GM21619 (cell line): ENCODE measurements at regions not wholly inside any gene's neighbourhood (a gene's known extent, or its start where the extent isn't known, plus 50 kb on each side); places are given as distances from the start of the nearest gene placed in this dataset.
"Not testable (repeated sequence)": the region's sequence is repeated elsewhere in the genome, so short reads cannot be mapped to it uniquely, and the experiment has no call there.

ENCODE experiments used
- ATAC-seq: cut with Tn5 transposase; IDR thresholded peaks from one replicate; pipeline ENCODE4 v1.9.1; 2021; ENCODE audit not compliant: unreplicated experiment

DNA sequence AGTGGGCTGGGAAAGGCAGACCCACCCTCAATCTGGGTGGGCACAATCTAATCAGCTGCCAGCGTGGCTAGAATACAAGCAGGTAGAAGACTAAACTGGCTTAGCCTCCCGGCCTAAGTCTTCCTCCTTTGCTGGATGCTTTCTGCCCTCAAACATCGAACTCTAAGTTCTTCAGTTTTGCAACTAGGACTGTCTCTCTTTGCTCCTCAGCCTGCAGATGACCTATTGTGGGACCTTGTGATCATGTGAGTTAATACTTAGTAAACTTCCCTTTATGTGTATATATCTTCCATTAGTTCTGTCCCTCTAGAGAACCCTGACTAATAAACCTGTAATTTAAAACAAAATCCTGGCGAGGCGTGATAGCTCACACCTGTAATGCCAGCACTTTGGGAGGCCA is 51.8 kb upstream of the SLC39A8 start:
- ATAC-seq, result not testable (repeated sequence)

- no peak for ATAC-seq
Observed at GRCh38 chr4:102399021-102399420, 53.7 kb upstream of the SLC39A8 start.

DNA sequence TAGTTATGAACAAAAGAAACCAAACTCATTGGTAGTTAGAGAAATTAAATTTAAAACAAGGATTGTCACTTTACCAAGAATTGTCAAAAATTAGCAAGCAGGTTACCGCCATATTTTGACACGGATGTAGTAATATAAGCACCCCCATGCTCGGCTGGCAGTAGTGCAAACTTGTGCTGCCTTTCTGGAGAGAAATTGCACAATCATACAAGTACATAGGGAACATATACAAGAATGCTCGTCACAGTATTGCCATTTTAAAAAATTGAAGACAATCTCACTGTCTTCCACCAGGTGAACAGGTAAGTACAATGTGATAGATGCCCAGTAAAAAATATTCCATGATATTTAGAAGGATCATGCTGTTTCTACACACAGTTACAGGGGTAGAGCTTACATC is 55.6 kb upstream of the SLC39A8 start:
- ATAC-seq, result no peak

DNA sequence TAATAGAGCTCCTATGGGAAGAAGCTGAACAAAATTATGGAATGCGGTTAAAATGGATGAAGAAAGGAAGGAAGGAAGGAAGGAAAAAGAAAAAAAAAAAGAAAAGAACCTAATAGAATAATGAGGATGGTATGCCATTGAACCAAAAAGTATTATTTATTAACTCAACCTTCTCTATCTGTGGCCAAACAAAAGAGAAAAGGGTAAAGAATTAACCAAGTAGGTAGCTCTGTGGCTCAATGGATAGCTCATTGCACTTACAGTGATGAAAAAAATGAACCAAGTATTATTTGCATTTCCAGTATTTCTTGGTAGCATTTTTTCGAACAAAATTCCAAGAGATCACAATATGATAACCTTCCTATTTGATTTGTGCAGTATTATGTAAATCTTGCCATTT is 56.9 kb upstream of the SLC39A8 start:
- no peak for ATAC-seq

DNA sequence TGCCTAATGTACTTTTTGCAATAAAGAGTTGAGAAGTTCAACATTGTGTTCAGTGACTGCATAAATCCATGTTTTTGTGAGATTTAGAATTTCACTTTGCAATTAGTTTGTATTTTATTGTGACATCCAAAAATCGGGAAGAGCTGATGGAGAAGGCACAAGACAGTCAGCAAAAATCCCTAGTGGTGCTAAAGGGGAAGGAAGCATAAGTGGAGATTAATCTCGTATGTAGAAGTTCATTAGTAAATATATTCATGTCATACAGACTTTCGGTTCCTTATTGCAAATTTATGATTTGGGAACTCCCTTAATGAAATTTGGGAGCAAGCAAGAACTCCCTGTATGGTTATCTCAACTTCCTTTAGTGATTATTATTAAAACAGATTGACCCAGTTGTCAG is 57.8 kb upstream of the SLC39A8 start:
- ATAC-seq, result no peak

DNA sequence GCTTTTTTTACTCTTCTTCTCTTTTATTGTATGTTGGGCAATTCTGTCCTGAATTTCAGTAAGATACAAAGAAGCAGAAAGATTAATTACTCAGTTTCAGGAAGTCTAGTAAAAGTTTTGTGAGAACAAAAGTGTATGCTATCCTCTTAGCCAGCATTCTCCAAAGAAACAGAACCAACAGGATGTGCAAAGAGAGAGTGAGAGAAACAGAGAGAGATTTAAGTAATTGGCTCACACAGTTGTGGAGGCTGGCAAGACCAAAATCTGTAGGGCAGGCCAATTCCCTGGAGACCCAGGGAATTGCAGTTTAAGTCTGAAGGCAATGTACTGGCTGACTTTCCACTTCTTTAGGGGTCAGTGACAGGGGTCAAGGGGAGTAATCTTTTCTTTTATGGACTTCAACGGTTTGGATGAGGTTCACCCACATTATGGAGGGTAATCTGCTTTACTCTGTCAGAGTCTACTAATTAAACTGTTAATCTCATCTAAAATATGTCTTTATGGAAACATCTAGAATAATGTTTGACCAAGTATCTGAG is 59.2 kb upstream of the SLC39A8 start:
- ATAC-seq, result no peak

DNA sequence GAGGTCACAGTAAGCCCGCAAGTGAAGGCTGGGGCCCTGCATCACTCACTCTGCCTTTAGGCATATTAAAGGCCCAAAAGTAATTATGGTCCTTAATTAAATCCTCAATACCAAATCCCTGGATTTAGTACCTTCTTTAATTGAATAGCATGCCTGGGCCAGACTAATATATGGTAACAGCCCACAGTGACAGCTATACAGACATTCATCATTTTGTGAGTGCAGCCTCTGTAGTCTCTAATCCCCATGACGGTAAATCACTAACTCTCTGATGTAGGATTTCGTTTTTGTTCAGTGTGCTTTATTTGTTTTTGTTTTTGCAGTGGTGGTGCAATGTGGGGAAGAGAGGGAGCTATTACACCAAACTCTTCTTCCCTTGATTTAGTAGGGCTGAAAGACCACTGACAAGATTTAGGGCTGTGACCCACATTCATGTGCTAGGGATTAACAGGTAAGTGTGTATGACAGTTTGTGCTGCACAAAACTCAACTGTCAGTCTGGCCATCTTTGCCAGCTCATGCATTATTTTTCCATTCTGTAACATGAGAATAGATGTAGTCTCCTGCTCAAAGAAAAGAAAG is 60.6 kb upstream of the SLC39A8 start:
- no peak for ATAC-seq

GRCh38 chr4:102410884-102411283 is 65.6 kb upstream of the SLC39A8 start:
- not testable (repeated sequence) for ATAC-seq

DNA sequence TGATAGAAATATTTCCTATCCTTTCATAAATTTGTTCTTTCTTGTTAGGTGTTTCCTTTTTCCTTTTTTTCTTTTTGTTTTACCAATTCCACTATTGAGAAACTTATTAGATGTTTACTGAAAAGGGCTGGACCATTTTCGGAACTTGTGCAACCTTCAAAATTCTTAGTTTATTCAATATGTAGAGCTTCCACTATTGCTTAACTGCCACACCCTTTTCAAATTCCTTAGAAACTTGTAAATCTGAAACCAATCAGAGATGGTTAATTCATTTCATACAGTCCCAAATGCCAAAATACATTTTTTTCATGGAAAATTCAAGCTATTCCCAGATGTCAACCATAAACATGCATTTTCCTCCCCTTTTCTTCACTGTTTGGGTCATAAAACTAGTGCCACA is 66.1 kb upstream of the SLC39A8 start:
- no peak for ATAC-seq

DNA sequence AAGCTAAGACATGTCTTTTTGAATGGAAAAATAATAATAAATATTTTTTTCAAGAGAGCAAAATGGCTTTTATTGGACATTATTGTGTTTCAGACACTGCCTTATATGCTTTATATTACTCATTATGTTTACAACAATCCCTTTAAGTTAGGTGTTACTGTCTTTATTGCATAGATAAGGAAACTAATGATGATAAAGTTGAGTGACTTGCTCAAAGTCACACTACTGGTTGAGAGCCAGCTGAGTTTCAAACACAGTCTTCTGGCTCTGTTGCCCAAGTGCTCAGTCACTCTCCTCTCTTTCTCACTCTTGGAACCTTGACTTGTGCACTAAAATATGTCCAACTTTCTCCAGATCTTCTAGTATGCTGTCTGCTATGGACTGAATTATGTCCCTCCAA is 71.5 kb upstream of the SLC39A8 start:
- no peak for ATAC-seq

DNA sequence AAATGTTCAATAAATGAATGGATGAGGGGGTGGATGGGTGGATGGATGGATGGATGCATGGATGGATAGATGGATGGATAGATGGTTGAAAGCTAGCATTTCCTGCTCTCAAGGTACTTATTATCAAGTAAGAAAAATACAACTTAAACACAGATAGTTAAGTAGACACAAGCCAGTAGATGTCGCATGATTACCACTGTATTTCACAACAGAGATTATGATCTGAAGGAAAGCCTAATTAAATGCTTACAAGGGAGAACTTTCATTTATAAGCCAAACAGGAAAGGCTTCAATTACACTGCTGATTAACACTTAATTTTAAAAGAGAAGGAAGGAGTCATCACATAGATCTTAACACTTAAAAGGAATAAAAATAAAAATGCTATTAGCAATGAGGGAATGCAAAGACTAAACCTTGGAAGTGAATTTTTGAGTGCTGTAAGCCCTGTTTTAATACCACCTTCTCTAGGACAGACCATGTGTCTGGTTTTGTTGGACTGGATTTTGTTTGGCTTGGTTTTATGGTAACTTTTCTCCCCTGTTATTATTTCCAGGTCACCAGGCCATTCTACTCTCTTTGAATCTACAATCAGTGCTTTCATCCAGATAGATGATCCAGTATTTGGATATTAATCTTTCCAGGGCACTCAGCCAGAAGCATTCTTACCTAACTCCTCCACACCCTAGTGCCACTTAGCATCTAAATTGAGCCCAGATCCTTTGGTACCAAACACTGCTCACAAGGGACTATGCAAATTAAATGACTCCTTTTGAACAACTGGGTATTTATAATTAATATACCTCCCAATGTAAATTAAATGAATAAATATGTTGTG is 75.5 kb upstream of the SLC39A8 start:
- no peak for ATAC-seq

DNA sequence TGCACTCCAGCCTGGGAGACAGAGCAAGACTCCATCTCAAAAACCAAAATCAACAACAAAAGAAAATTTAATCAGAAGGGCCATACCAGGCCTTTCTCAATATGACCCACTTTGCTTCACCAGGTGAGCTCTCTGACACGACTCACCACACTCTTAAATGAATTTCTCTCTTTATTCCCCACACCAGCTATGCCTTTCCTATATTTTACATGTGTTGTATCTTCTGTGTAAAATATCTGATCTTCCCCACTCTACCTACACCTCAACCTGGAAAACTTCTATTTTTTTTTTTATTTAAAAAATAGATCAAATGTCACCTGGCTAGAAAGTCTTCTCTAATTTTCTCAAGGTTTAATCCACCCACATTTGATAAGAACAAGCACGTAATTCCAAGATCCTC is 77.6 kb upstream of the SLC39A8 start:
- no peak for ATAC-seq

- no peak for ATAC-seq
Observed at GRCh38 chr4:102423375-102423774, 77.8 kb upstream of the NFKB1 start.

DNA sequence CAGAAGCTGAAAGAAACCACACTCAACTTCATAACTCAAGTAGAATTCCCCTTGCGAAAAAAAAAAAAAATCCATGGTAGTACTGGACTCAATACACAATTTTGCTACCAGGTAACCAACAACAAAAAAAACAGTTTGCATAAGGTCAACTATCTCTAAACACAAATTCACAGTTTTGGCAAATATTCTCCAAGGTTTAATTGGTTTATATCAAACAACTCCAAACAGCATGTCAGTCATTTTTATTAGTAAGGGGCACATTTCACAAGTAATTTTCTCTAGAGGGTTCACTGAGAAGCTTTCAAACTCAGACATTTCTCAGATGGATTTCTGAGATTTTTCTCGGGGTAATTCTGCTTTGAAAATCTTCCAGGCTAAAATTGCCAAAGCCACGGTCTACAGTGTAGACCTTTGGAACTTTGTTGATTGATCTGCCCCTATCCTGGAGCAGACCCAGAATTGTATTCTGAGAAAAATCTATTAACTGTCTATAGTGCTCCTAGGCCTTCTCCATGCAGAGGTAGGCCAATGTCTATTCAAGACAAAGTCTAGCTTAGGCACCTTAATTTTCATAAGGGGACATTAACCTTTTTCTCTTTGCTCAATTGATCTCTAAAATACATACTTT is 73.7 kb upstream of the NFKB1 start:
- ATAC-seq, result no peak

DNA sequence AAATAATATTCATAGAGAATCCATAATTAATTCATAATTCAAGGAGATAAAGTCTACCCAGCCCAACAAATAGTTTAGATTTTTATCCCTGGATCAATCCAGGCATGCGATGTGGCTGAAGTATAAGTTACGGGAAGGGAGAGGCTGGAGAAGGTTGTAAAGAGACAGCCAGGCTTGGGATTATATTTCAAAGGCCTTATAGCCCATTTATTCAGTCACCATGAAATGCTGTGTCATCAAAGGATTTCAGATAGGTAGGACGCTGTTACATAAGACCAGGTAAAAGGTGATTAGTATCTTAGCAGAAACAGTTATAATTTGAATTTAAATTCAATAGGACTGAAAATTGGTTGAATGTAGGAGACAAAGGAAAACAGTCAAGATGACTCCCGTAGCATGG is 73.0 kb upstream of the NFKB1 start:
- no peak for ATAC-seq

DNA sequence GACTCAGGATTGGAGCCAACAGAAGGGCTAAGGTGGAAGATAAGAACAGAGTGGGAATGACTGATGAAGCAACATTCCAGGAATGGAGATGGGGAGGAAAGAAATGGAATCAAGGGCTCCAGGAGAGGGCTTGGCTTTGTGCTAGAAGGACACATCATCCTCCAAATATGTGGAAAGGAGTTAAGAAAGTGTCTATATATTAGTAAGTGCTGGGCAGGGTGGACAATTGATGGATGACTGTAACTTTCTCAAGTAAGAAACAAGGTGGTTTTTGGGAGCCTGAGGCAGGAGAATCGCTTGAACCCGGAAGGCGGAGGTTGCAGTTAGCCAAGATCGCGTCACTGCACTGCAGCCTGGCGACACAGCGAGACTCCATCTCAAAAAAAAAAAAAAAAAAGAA is 71.6 kb upstream of the NFKB1 start:
- no peak for ATAC-seq

GRCh38 chr4:102430461-102430910 is 70.7 kb upstream of the NFKB1 start:
- ATAC-seq, result no peak

- no peak for ATAC-seq
Observed at GRCh38 chr4:102431608-102431961, 69.6 kb upstream of the NFKB1 start.

DNA sequence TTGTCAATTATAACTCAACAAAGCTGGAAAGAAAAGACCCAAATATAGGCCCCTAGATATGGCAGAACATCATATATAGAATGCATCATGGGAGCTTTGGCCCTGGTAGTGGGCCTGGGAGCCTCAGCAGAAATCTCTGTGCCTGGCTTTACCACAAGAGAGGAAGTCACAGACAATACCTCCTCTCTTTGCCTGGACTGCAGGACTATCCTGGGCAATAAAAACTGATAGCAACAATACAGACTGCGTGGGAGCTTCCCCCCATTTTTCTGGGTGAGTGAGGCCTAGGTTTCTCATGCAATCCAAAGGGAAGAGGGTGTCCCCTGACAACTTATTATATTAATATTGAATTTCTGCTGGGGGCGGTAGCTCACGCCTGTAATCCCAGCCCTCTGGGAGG is 64.0 kb upstream of the NFKB1 start:
- ATAC-seq, result no peak

DNA sequence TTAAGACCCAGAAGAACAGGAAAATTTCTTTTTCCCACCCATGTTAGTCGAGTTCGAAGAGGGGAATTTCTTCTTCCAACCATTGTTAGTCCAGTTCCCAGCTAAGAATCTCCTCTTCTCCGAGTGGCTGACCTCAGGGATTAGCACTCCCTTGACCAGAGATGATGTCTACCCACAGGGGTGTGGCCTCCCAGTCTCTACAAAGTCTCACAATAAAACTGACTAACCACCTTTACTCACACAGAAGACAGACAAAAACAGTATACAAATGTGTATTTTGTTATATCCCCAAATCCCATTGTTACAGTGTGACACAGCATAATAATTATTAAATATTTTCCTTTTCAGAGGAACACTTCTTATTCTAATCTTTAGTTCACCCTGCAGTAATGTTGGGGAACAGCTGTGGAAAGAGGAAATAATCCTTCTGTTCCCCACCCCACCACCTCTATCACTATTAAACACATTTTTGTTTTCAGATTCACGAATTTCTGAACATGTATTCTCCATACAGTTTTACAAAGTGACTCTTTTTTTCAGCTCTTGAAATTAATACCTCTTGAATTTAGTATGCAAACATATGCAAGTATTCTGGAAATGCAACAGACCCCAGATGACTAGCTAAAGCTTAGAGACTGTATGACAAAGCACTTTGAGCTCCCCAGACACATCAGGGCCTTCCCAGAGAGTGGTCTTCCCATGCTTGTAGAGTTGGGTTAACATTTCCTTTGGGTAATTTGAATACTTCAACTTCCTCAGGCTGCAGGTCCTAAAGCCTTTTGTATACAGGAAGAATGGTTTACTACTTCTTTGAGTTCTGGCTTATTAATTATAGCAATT is 62.5 kb upstream of the NFKB1 start:
- no peak for ATAC-seq

- no peak for ATAC-seq
Observed at GRCh38 chr4:102439236-102439614, 61.9 kb upstream of the NFKB1 start.
